ENCODE measurements at regions not wholly inside any gene's neighbourhood (a gene's known extent, or its start where the extent isn't known, plus 50 kb on each side); places are given as distances from the start of the nearest gene placed in this dataset.
"Not testable (repeated sequence)": the region's sequence is repeated elsewhere in the genome, so short reads cannot be mapped to it uniquely, and the experiment has no call there.

GRCh38 chr3:26091096-26091495, 301.2 kb downstream of the OXSM start:
- no peak for TF ChIP-seq CTCF (IDR thresholded peaks at IDR 0.05)

GRCh38 chr3:26091626-26092025, 301.7 kb downstream of the OXSM start:
- Histone ChIP-seq H3K27ac (no peak overlapping the region), H3K4me3 (no peak overlapping the region), H3K4me1 (no peaks in the 10 kb centered on the region), H3K9ac (ENCODE audit: low read depth in 2 of 2, low read length in 2 of 2) (no peak overlapping the region), H3K27me3 (no peaks in the 10 kb centered on the region), H3K36me3 (no peaks in the 10 kb centered on the region), H3K9me3 (no peaks in the 10 kb centered on the region)
- intact Hi-C loops (cut with DNase I), result no loop called here
- no peak for TF ChIP-seq CTCF (IDR thresholded peaks at IDR 0.05)
- DNase-seq, result no peak

More at GRCh38 chr3:26091096-26091495, 301.2 kb downstream of the OXSM start:
- Histone ChIP-seq H3K9ac (ENCODE audit: low read depth in 2 of 2, low read length in 2 of 2) (no peak overlapping the region), H3K4me3 (no peak overlapping the region), H3K36me3 (no peaks in the 10 kb centered on the region), H3K27ac (no peak overlapping the region), H3K27me3 (no peaks in the 10 kb centered on the region), H3K9me3 (no peaks in the 10 kb centered on the region), H3K4me1 (no peaks in the 10 kb centered on the region)
- intact Hi-C loops (cut with DNase I), result no loop called here
- no peak for DNase-seq

DNA sequence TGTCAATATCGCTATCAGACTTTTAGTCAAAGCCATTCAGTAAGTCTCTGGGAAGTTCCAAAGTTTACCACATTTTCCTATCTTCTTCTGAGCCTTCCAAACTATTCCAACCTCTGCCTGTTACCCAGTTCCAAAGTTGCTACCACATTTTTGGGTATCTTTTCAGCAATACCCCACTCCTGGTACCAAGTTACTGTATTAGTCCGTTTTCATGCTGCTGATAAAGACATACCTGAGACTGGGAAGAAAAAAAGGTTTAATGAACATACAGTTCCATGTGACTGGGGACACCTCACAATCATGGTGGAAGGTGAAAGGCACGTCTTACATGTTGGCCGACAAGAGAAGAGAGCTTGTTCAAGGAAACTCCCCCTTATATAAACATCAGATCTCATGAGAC, 307.2 kb downstream of the OXSM start:
- intact Hi-C loops (cut with DNase I); H3K4me1 ChIP-seq; H3K27me3 ChIP-seq; H3K36me3 ChIP-seq; DNase-seq; H3K9me3 ChIP-seq; H3K27ac ChIP-seq; H3K9ac ChIP-seq (ENCODE audit: low read depth in 2 of 2, low read length in 2 of 2); H3K4me3 ChIP-seq: not testable (repeated sequence)

DNA sequence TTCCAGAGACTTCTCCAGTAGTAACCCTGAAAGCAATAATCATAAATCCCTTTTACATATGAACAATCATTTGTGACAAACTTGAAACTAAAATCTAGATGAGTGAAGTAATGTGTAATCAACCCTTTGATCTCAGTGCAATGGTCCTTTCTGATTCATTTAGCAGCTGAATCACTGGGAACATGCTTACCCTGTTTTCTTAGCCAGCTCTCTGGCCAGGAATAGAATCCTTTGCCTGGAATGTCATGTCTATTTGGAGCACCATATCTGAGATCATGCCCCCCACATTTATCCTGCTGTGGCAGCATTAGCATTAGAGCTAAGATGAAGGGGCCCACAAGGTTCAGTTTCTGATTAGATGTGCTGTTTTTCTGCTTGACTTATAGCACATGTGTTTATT, 309.8 kb downstream of the OXSM start:
- no peak overlapping the region for H3K9ac ChIP-seq (ENCODE audit: low read depth in 2 of 2, low read length in 2 of 2)
- no peak overlapping the region for H3K27ac ChIP-seq
- DNase-seq, result no peak
- TF ChIP-seq CTCF (IDR thresholded peaks at IDR 0.05), result no peak
- H3K27me3 ChIP-seq, result no peaks in the 10 kb centered on the region
- no peaks in the 10 kb centered on the region for H3K9me3 ChIP-seq
- no peak overlapping the region for H3K4me3 ChIP-seq
- intact Hi-C loops (cut with DNase I), result no loop called here
- H3K4me1 ChIP-seq, result no peaks in the 10 kb centered on the region
- H3K36me3 ChIP-seq, result no peaks in the 10 kb centered on the region

GRCh38 chr3:26100176-26100575, 310.3 kb downstream of the OXSM start:
- no peak for DNase-seq
- H3K4me1 ChIP-seq, result no peaks in the 10 kb centered on the region
- no peak overlapping the region for H3K4me3 ChIP-seq
- H3K9me3 ChIP-seq, result no peaks in the 10 kb centered on the region
- intact Hi-C loops (cut with DNase I), result no loop called here
- no peaks in the 10 kb centered on the region for H3K27me3 ChIP-seq
- H3K36me3 ChIP-seq, result no peaks in the 10 kb centered on the region
- H3K9ac ChIP-seq (ENCODE audit: low read depth in 2 of 2, low read length in 2 of 2), result no peak overlapping the region
- no peak overlapping the region for H3K27ac ChIP-seq
- no peak for TF ChIP-seq CTCF (IDR thresholded peaks at IDR 0.05)

- intact Hi-C loops (cut with DNase I), result no loop called here
These were observed 312.5 kb downstream of the OXSM start for GRCh38 chr3:26102376-26102775.

More at GRCh38 chr3:26102376-26102775, 312.5 kb downstream of the OXSM start:
- TF ChIP-seq CTCF (IDR thresholded peaks at IDR 0.05), result no peak
- H3K27ac ChIP-seq, result no peak overlapping the region
- H3K4me3 ChIP-seq, result no peak overlapping the region
- no peak overlapping the region for H3K9ac ChIP-seq (ENCODE audit: low read depth in 2 of 2, low read length in 2 of 2)
- no peaks in the 10 kb centered on the region for H3K4me1 ChIP-seq
- DNase-seq, result no peak
- no peaks in the 10 kb centered on the region for H3K27me3 ChIP-seq
- no peaks in the 10 kb centered on the region for H3K9me3 ChIP-seq
- no peaks in the 10 kb centered on the region for H3K36me3 ChIP-seq
